Cardiac septum (tissue), 1 donor: ENCODE measurements at regions not wholly inside any gene's neighbourhood (a gene's known extent, or its start where the extent isn't known, plus 50 kb on each side); places are given as distances from the start of the nearest gene placed in this dataset.

Experiments
- DNase-seq: peaks from one replicate; pipeline ENCODE4 v3.0.0-alpha.2; 2020; ENCODE audit warnings: low spot score
- intact Hi-C: fragments of 100-400 bp; cut with DNase I; formaldehyde crosslinking; loops from one replicate; pipeline ENCODE4 v1.14.0; 2022
- donor health status: DM: no; HTN: no; CAD: no.

DNA sequence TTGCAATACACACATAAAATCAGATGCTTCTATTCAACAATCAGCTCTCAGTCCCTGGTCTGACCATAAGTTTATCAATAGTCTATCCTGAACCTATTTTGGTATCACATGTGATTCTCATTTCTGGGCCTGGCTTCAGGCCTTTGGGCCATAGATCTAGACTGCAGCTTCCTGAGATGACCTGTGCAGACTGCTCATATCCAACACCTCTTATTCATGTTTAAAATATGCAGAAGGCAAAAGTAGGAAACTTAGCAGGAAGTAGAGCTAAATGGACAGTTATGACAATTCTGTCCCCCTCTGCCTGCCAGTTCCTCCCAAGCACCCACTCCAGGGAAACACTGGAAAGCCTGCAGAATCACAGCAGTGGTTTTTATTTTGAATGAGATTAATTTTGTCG, 53.3 kb downstream of the C7orf25 start:
- intact Hi-C loops = no loop called here
- DNase-seq = no peak

- no peak for DNase-seq
- intact Hi-C loops = no loop called here
Measured at GRCh38 chr7:42856605-42856987, 55.3 kb downstream of the C7orf25 start.

DNA sequence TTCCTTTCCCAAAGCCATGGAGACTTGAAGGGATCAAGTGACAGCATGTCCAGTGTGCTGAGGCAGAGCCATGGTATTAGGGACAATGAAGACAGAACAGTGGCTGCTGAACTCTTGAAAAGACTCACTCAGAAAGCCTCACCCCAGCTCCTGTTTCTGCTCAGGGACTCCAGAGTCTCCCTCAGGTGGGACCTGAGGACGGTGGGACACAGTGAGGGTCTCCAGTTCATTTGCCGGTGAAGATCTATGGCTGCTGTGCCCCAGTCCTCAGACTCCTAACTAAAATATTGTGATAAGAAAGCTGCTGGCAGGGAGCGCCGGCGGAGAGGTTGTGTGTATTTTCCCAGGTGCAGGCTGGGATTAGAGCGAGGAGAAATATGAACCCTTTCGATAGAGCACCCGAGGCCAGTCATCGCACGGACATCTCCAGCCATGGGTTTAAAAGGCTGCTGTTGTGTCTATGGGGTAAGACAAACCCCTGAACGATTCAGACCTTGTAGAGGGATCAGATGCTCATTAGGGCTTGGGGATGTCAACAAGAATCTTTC, 57.2 kb downstream of the C7orf25 start:
- intact Hi-C loops = no loop called here

GRCh38 chr7:42852531-42852930, 59.3 kb downstream of the C7orf25 start:
- DNase-seq = no peak
- intact Hi-C loops = no loop called here

More for the DNA sequence above, 57.2 kb downstream of the C7orf25 start:
- no peak for DNase-seq

DNA sequence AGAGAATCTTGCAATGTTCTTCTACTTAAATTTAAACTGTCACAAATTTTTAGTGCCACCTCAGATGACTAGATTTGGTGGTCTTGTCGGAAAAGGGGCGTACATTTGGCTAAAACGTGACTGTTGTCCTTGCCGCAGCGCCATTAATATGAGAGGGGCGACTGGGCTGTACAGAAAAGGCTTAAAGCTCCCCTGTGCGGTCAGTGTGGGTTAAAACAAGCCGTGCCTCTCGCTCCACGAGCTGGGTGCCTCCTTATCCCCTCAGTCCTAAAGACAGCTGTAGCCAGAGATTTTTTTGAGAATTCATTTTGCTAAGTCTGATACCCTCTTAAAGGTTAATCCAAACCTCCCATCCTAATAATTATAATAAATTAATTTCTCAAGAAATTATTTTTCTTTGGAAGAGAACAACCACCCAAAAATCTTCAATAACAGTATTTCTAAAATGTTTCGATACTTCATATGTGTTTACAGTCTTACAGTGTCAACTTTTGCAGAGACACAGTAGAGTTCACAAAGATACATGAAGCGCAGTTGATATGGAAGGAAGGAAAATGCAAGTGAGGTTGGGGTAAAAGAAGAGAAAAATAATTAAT, 68.6 kb downstream of the C7orf25 start:
- intact Hi-C loops = no loop called here
- DNase-seq = no peak

GRCh38 chr7:42834676-42835075, 77.2 kb downstream of the C7orf25 start:
- DNase-seq = no peak
- intact Hi-C loops = no loop called here

DNA sequence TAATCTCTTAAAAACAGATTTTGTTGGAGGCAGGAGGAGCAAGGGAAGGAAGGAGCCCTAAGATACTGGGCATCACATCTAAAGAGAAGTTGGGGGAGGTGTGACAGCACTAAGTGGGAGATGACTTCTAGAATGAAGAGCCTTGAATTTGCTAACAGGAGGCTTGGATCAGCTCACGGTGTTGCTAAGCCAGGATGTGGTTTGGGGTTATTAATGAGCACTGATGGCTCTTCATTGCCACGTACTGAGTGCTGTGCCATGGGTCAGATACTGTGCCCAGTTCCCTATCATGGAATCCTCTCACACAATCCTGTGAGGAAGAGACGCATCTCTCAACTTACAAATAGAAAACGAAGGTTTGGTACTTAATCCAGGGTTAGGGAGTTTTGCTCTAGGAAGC, 78.5 kb downstream of the C7orf25 start:
- intact Hi-C loops = no loop called here
- DNase-seq = no peak

DNA sequence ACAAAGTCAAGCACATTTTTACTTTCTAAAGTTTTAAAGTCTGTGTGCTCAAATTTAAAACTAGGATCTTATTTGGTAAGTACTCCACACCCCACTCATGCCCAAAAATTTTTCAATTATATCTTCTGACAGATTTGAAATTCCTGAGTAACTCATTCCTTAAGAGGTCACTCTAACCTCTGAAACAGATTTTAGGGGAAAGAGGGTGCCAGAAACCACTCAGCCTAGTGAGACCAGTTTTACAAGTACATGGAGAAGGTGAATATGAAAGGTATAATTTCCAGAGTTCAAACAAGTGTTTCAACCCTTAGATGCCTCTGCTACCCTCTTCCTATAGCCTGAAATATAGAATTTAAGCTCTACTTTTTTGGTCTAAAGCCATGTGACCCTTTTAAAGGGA, 79.2 kb downstream of the C7orf25 start:
- DNase-seq = no peak
- intact Hi-C loops = no loop called here

DNA sequence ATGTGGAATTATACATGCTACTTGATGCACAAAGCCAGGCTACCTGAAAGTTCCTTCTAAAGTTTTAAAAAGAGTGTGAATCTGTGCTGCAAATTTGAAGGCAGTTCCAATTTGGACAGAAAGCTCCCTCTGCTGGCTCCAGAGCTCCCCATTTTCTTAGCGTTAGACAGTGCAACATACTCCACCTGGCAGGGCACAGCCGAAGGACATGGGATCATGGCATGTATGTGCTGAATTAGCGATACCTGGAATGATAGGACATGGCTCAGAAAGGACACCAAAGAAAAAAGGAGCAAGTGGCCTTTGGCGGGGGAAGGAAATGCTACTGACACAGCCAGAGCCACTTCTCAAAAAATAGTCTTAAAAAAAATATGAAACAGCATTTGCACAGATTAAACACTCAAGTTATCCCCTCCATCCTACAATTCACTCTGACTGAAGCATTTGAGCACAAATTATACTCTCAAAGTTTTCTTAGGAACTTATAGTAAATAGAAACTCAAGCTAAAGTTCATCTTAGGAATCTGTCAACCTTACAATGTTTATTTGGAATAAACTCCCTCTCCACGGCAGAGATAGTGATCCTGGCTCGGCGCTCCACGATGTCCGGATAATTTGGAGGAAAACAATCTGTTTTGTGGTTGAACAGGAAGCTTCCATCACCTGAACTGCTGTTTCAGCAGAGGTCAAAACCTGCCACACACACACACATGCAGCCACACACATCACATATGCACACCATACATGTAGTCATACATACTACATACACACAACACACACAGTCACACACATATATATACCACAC, 80.0 kb downstream of the C7orf25 start:
- DNase-seq = no peak

DNA sequence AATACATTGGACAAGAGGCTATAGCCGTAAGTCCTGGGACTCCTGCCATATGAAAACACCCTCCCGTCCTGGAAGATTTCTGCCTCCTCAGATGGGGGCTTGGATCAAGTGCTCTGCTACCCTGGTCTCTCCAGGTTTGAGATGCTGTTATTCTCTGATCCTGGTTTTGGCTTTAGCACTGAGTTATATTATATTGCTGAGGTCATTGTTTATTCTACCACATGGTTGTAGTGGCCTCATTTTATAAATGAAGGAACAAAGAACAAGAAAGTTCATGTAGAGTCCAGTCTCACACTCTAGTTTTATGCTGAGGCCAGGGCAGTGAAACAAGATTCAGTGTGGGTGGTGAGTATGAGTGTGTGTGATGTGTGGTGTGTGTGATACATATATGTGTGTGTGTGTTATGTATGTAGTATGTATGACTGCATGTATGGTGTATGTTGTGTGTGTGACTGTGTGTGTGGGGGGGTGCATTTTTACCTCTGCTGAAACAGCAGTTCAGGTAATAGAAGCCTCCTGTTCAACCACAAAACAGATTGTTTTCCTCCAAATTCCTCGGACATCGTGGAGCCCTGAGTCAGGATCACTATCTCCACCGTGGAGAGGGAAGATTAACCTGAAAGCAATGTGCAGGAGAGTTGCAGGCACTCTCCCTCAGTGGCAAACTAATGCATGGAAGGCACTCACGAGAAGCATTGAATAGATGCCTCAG, 80.7 kb downstream of the C7orf25 start:
- intact Hi-C loops = no loop called here
- DNase-seq = no peak

More for the DNA sequence above, 80.0 kb downstream of the C7orf25 start:
- intact Hi-C loops = no loop called here

DNA sequence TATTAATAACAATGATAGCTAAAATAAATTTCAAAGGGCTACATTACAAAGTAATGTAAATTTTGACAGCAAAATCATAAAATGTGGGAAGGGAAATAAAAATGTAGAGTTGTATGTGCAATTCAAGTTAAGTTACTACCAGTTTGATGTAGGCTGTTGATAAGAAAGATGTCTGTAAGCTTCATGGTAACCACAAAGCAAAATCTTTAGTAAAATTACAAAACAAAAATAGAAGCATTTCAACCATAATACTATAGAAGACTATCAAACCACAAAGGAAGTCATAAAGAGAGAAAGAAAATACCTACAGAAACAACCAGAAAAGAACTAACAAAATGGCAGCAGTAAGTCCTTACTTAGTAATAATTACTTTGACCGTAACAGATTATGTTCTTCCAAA, 99.1 kb downstream of the C7orf25 start:
- intact Hi-C loops = no loop called here
- no peak for DNase-seq

- intact Hi-C loops = no loop called here
- DNase-seq = no peak
Measured at GRCh38 chr7:42805601-42806000, 106.3 kb downstream of the C7orf25 start.

GRCh38 chr7:42794673-42795072, 117.2 kb downstream of the C7orf25 start:
- no peak for DNase-seq
- intact Hi-C loops = no loop called here

GRCh38 chr7:42792841-42793240, 119.0 kb downstream of the C7orf25 start:
- intact Hi-C loops = no loop called here
- DNase-seq = no peak

- no peak for DNase-seq
- intact Hi-C loops = no loop called here
Measured at GRCh38 chr7:42790196-42790595, 121.7 kb downstream of the C7orf25 start.

DNA sequence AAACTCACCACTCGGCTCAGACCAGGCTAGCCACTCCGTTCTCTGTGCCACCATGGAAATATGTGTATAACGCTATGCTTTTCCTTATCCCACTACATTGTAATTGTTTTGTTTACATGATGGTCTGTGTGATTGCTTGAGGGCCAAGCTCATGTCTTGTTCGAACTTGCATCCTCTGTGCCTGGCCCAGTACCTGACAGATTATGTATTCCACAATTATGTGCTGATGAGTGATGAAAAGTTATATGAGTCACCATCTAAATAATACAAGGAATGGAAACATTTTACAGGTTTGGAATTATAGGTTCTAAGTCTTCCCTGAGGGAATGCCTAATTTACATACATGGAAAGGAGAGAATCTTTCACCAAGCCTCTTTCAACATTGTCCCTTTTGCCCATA, 137.4 kb downstream of the C7orf25 start:
- DNase-seq = no peak
- intact Hi-C loops = no loop called here

GRCh38 chr7:42770114-42770513, 141.8 kb downstream of the C7orf25 start:
- intact Hi-C loops = no loop called here

DNA sequence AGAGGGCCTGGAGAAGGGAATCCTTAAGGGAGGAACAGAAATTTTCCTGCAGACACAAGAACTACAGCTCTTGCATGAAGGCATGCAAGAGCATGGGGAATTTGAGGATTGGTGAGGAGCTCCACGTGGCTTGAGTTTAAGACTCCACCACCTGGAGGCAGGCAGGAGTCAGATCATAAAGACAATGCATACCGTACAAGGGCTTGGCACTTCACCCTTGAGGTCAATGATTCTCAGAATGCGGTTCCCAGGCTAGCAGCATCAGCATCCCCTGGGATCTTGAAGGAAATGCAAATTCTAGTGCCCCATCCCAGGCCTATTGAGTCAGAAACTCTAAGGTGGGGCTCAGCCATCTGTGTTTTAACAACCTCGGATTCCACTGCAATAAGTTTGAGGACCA, 143.8 kb downstream of the C7orf25 start:
- intact Hi-C loops = no loop called here
- DNase-seq = no peak

More at GRCh38 chr7:42770114-42770513, 141.8 kb downstream of the C7orf25 start:
- DNase-seq = no peak

GRCh38 chr7:42766782-42767423, 145.0 kb downstream of the C7orf25 start:
- intact Hi-C loops = no loop called here
- no peak for DNase-seq

DNA sequence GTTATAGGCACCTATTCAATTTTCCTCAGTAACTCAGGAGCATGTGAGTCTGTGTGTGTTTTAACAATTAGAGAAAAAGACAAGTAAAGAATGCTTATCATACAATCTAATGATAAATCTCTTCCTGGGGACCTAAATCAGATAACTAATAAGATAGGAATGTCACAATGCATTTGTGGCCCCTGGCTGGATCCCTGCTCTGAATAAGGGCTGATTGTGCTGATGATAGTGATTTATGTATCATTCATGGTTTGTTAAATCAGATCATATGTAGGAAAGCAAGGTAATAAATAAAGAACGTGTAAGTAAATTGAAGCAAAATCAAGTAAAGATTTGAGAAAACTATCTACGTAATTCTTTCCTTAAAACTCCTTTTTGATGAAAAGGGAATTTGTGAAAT, 145.9 kb downstream of the C7orf25 start:
- DNase-seq = no peak
- intact Hi-C loops = no loop called here
